NCI-H2171 (cell line): ENCODE measurements at regions not wholly inside any gene's neighbourhood (a gene's known extent, or its start where the extent isn't known, plus 50 kb on each side); places are given as distances from the start of the nearest gene placed in this dataset.
"Not testable (repeated sequence)": the region's sequence is repeated elsewhere in the genome, so short reads cannot be mapped to it uniquely, and the experiment has no call there.

ENCODE experiments used
- DNase-seq: peaks from one replicate; lab custom pipeline; 2025; lab: John Stamatoyannopoulos, UW

GRCh38 chr16:48105976-48106375 lies 49.8 kb downstream of the ABCC12 start:
- DNase-seq: no peak

GRCh38 chr16:48105456-48105855 lies 50.3 kb downstream of the ABCC12 start:
- DNase-seq: no peak

- no peak for DNase-seq
These were observed 52.2 kb downstream of the ABCC12 start for GRCh38 chr16:48103591-48103990.

- no peak for DNase-seq
These were observed 53.4 kb downstream of the ABCC12 start for GRCh38 chr16:48102083-48103008.

- DNase-seq: no peak
These were observed 54.6 kb downstream of the ABCC12 start for GRCh38 chr16:48101069-48101674.

GRCh38 chr16:48099455-48099854 lies 56.3 kb downstream of the ABCC12 start:
- no peak for DNase-seq

GRCh38 chr16:48098472-48098871 lies 57.3 kb downstream of the ABCC12 start:
- no peak for DNase-seq

GRCh38 chr16:48091117-48091516 lies 64.7 kb downstream of the ABCC12 start:
- DNase-seq: no peak

- no peak for DNase-seq
These were observed 66.6 kb downstream of the ABCC12 start for GRCh38 chr16:48089053-48089792.

GRCh38 chr16:48087639-48088038 lies 68.2 kb downstream of the ABCC12 start:
- DNase-seq: no peak

- DNase-seq: no peak
These were observed 69.4 kb downstream of the ABCC12 start for GRCh38 chr16:48086422-48086821.

- no peak for DNase-seq
These were observed 70.1 kb downstream of the ABCC12 start for GRCh38 chr16:48085729-48086128.

- no peak for DNase-seq
These were observed 71.0 kb downstream of the ABCC12 start for GRCh38 chr16:48084826-48085225.

- DNase-seq: no peak
These were observed 73.3 kb downstream of the ABCC12 start for GRCh38 chr16:48082516-48082915.

GRCh38 chr16:48081656-48082055 lies 74.1 kb downstream of the ABCC12 start:
- DNase-seq: no peak

GRCh38 chr16:48076455-48077012 lies 79.3 kb downstream of the ABCC12 start:
- DNase-seq: no peak

GRCh38 chr16:48075398-48075797 lies 80.4 kb downstream of the ABCC12 start:
- DNase-seq: no peak

- no peak for DNase-seq
These were observed 88.4 kb downstream of the ABCC12 start for GRCh38 chr16:48067388-48067787.

- no peak for DNase-seq
These were observed 90.8 kb downstream of the ABCC12 start for GRCh38 chr16:48064971-48065370.

GRCh38 chr16:48062681-48063080 lies 93.1 kb downstream of the ABCC12 start:
- DNase-seq: no peak

- DNase-seq: no peak
These were observed 95.9 kb downstream of the ABCC12 start for GRCh38 chr16:48059936-48060335.

GRCh38 chr16:48059190-48059589 lies 96.6 kb downstream of the ABCC12 start:
- DNase-seq: not testable (repeated sequence)
